Liver (tissue), 8 donors: ENCODE measurements at regions not wholly inside any gene's neighbourhood (a gene's known extent, or its start where the extent isn't known, plus 50 kb on each side); places are given as distances from the start of the nearest gene placed in this dataset.

Experiments
- DNase-seq: peaks from one replicate; pipeline ENCODE4 v3.0.0-alpha.2; 2017; ENCODE audit warnings: low spot score
- H3K27ac ChIP-seq, 2 donors: one replicate each; pipeline ENCODE4 v1.7.0; 2013; ENCODE audit warnings: inconsistent platforms in 2 of 2, low read length in 2 of 2, control low read depth in 1 of 2, low read depth in 1 of 2, mild to moderate bottlenecking in 1 of 2
- H3K27me3 ChIP-seq, 4 donors: one replicate each; pipeline versions ENCODE4 v1.6.1 to v1.7.0; 2013; ENCODE audit warnings: low read length in 3 of 4, inconsistent platforms in 1 of 4, mild to moderate bottlenecking in 1 of 4, moderate library complexity in 1 of 4; ENCODE audit not compliant: control insufficient read depth in 4 of 4, insufficient read depth in 4 of 4
- H3K36me3 ChIP-seq, 4 donors: one replicate each; pipeline versions ENCODE4 v1.6.1 to v1.7.0; 2013; ENCODE audit warnings: low read length in 3 of 4, mild to moderate bottlenecking in 3 of 4, low read depth in 1 of 4, moderate library complexity in 1 of 4; ENCODE audit not compliant: control insufficient read depth in 4 of 4, insufficient read depth in 3 of 4
- H3K4me1 ChIP-seq, 4 donors: one replicate each; pipeline versions ENCODE4 v1.6.1 to v1.7.0; 2013; ENCODE audit warnings: low read length in 3 of 4, mild to moderate bottlenecking in 3 of 4, moderate library complexity in 1 of 4; ENCODE audit not compliant: control insufficient read depth in 4 of 4, insufficient read depth in 4 of 4
- H3K4me3 ChIP-seq, 3 donors: one replicate each; pipeline versions ENCODE4 v1.6.1 to v1.7.0; 2013; ENCODE audit warnings: low read length in 3 of 3, control low read depth in 1 of 3, low read depth in 1 of 3, mild to moderate bottlenecking in 1 of 3
- H3K9ac ChIP-seq, 2 donors: one replicate each; pipeline ENCODE4 v1.7.0; 2013; ENCODE audit warnings: low read length in 2 of 2, mild to moderate bottlenecking in 2 of 2, moderate library complexity in 2 of 2, control low read depth in 1 of 2, low read depth in 1 of 2
- H3K9me3 ChIP-seq, 4 donors: one replicate each; pipeline versions ENCODE4 v1.6.1 to v1.7.0; 2013; ENCODE audit warnings: low read length in 3 of 4; ENCODE audit not compliant: control insufficient read depth in 4 of 4
- EGR1 ChIP-seq, 2 donors: IDR thresholded peaks; 2 replicates each; pipeline ENCODE4 v1.6.1; 2016 to 2018; ENCODE audit warnings: antibody characterized with exemption in 2 of 2, low read depth in 2 of 2
- FOXA1 ChIP-seq: IDR thresholded peaks from 2 replicates; pipeline ENCODE4 v1.6.1; 2016; ENCODE audit warnings: antibody characterized with exemption
- FOXA2 ChIP-seq: IDR thresholded peaks from 2 replicates; pipeline ENCODE4 v1.6.1; 2016; ENCODE audit warnings: antibody characterized with exemption
- HNF4A ChIP-seq, 2 donors: conservative IDR thresholded peaks; 2 replicates each; pipeline ENCODE4 v1.6.1; 2016; ENCODE audit warnings: antibody characterized with exemption in 2 of 2, mild to moderate bottlenecking in 2 of 2
- HNF4G ChIP-seq: IDR thresholded peaks from 2 replicates; pipeline ENCODE4 v1.6.1; 2016; ENCODE audit warnings: antibody characterized with exemption
- NR2F2 ChIP-seq: IDR thresholded peaks from 2 replicates; pipeline ENCODE4 v1.6.1; 2016; ENCODE audit warnings: antibody characterized with exemption
- RAD21 ChIP-seq, 2 donors: IDR thresholded peaks; 2 replicates each; pipeline ENCODE4 v1.6.1; 2016; ENCODE audit warnings: antibody characterized with exemption in 2 of 2, mild to moderate bottlenecking in 2 of 2
- RXRA ChIP-seq, 2 donors: IDR thresholded peaks; 2 replicates each; pipeline ENCODE4 v1.6.1; 2017 to 2018; ENCODE audit warnings: antibody characterized with exemption in 2 of 2, mild to moderate bottlenecking in 1 of 2
- SP1 ChIP-seq: IDR thresholded peaks from 2 replicates; pipeline ENCODE4 v1.6.1; 2018; ENCODE audit warnings: antibody characterized with exemption, mild to moderate bottlenecking
- TAF1 ChIP-seq: conservative IDR thresholded peaks from 2 replicates; pipeline ENCODE4 v1.6.1; 2016; ENCODE audit warnings: antibody characterized with exemption, mild to moderate bottlenecking
- YY1 ChIP-seq: IDR thresholded peaks from 2 replicates; pipeline ENCODE4 v1.6.1; 2016; ENCODE audit warnings: antibody characterized with exemption, mild to moderate bottlenecking
- WGBS: extraction: QIAGEN DNeasy Blood & Tissue Kit; methylation state at CpG from one replicate; pipeline ENCODE4 v1.1.7; 2013; 5-methylcytosine and 5-hydroxymethylcytosine counted together
- TF ChIP-seq, protein P1 (sequence below): IDR thresholded peaks from 2 replicates; pipeline ENCODE4 v1.6.1; 2016; ENCODE audit warnings: antibody characterized with exemption
- TF ChIP-seq, protein P2 (sequence below): IDR thresholded peaks from 2 replicates; pipeline ENCODE4 v1.6.1; 2016; ENCODE audit warnings: antibody characterized with exemption
- TF ChIP-seq, protein P3 (sequence below): IDR thresholded peaks from 2 replicates; pipeline ENCODE4 v1.6.1; 2016; ENCODE audit warnings: antibody characterized with exemption
- TF ChIP-seq, protein P4 (sequence below): fragments of 150-350 bp; IDR thresholded peaks from 2 replicates; pipeline ENCODE4 v1.5.1; 2017; ENCODE audit warnings: improper control_type of control experiment, low read depth, low read length; ENCODE audit not compliant: missing input control
- TF ChIP-seq, protein P5 (sequence below): IDR thresholded peaks from 2 replicates; pipeline ENCODE4 v1.6.1; 2016; ENCODE audit warnings: antibody characterized with exemption, mild to moderate bottlenecking
- donor health status: healthy.
- donor health status: healthy.
- donor health status: healthy.
- donor health status: healthy.
- donor health status: healthy.

DNA sequence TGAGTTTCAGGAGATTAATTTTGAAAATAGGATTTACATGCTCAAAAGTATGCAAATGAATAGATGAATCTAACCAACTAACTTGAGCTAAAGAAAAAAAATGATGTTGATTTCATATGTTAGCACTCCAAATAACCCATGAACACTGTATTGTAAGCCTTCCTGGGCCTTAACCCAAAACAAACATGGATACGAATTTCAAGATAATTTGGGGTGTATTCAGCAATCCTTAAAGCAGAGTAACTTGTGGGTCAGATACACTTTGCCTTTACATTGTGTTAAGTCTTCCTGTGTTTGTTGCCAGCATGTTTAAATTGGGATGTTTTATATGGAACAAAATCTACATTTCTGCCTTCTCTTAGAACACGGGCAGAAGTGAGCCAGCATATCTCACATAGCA lies 124.2 kb upstream of the WDR11 start:
- Histone ChIP-seq H3K36me3 (no peaks in the 10 kb centered on the region), H3K27me3 (peaks cover 0 to 2% (median 0%) of the 10 kb centered on the region in 4 donors), H3K9ac (no peak overlapping the region), H3K27ac (no peak overlapping the region), H3K4me1 (no peaks in the 10 kb centered on the region), H3K4me3 (no peak overlapping the region), H3K9me3 (no peaks in the 10 kb centered on the region)
- TF ChIP-seq EGR1 (IDR thresholded peaks at IDR 0.05; ENCODE audit: low read depth in 2 of 2) = no peak
- no peak for TF ChIP-seq HNF4A (conservative IDR thresholded peaks at IDR 0.05)
- TF ChIP-seq, protein P1, sequence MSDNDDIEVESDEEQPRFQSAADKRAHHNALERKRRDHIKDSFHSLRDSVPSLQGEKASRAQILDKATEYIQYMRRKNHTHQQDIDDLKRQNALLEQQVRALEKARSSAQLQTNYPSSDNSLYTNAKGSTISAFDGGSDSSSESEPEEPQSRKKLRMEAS = no peak
- no peak for TF ChIP-seq FOXA1
- TF ChIP-seq, protein P2, sequence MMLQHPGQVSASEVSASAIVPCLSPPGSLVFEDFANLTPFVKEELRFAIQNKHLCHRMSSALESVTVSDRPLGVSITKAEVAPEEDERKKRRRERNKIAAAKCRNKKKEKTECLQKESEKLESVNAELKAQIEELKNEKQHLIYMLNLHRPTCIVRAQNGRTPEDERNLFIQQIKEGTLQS = no peak
- TF ChIP-seq, protein P3, sequence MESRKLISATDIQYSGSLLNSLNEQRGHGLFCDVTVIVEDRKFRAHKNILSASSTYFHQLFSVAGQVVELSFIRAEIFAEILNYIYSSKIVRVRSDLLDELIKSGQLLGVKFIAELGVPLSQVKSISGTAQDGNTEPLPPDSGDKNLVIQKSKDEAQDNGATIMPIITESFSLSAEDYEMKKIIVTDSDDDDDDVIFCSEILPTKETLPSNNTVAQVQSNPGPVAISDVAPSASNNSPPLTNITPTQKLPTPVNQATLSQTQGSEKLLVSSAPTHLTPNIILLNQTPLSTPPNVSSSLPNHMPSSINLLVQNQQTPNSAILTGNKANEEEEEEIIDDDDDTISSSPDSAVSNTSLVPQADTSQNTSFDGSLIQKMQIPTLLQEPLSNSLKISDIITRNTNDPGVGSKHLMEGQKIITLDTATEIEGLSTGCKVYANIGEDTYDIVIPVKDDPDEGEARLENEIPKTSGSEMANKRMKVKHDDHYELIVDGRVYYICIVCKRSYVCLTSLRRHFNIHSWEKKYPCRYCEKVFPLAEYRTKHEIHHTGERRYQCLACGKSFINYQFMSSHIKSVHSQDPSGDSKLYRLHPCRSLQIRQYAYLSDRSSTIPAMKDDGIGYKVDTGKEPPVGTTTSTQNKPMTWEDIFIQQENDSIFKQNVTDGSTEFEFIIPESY = no peak
- TF ChIP-seq NR2F2 = no peak
- no peak for TF ChIP-seq FOXA2
- TF ChIP-seq SP1 = no peak
- TF ChIP-seq RAD21 (IDR thresholded peaks at IDR 0.05) = no peak
- 50% methylated on average over 2 of the region's 2 CpGs for WGBS
- DNase-seq = no peak

DNA sequence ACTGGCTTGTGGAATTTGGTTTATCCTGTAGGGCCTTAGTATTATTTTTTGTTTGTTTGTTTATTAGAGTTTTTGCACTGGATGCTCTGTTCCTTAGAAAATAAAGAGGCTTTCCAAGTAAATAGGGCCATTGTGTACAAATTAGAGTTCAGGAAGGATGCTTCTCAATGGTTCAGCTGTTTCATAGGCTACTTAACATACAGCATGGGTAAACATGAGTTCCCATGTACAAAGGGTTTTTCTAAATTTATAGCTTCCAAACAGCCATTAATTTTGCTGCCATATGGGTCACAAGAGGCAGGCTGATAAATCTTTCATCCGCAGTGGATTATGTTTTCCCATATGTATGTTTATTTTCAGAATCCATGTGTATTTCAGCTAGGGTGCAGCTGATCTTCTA lies 121.6 kb upstream of the WDR11 start:
- Histone ChIP-seq H3K27me3 (peaks cover 0 to 2% (median 0%) of the 10 kb centered on the region in 4 donors), H3K36me3 (no peaks in the 10 kb centered on the region), H3K9ac (no peak overlapping the region), H3K4me1 (no peaks in the 10 kb centered on the region), H3K9me3 (no peaks in the 10 kb centered on the region), H3K27ac (no peak overlapping the region), H3K4me3 (no peak overlapping the region)
- 88% methylated on average over 1 of the region's 1 CpG for WGBS
- no peak for DNase-seq
- TF ChIP-seq, protein P4, sequence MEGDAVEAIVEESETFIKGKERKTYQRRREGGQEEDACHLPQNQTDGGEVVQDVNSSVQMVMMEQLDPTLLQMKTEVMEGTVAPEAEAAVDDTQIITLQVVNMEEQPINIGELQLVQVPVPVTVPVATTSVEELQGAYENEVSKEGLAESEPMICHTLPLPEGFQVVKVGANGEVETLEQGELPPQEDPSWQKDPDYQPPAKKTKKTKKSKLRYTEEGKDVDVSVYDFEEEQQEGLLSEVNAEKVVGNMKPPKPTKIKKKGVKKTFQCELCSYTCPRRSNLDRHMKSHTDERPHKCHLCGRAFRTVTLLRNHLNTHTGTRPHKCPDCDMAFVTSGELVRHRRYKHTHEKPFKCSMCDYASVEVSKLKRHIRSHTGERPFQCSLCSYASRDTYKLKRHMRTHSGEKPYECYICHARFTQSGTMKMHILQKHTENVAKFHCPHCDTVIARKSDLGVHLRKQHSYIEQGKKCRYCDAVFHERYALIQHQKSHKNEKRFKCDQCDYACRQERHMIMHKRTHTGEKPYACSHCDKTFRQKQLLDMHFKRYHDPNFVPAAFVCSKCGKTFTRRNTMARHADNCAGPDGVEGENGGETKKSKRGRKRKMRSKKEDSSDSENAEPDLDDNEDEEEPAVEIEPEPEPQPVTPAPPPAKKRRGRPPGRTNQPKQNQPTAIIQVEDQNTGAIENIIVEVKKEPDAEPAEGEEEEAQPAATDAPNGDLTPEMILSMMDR = no peak

DNA sequence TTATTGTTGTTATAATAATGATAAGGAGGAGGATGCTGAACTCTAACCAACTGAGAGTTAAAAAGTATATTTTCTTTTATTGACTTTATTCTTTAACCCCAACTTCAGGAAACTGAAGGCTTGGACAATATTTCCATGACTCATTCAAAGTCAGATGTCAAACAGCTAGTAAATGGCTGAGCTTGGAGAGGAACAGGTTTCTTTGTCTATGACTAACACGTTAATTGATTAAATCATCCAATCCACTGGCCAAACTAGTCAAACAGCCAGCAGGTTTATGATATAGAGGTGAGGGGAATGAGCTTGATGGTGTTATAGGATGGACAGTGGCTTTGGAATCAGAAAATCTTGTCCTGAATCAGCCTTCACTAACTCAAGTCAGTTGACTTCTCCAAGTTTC lies 119.1 kb upstream of the WDR11 start:
- H3K4me1 ChIP-seq = no peaks in the 10 kb centered on the region
- no peak overlapping the region for H3K27ac ChIP-seq
- peaks cover 0 to 2% (median 0%) of the 10 kb centered on the region in 4 donors for H3K27me3 ChIP-seq
- H3K4me3 ChIP-seq = no peak overlapping the region
- 78% methylated on average over 1 of the region's 1 CpG for WGBS
- no peak overlapping the region for H3K9ac ChIP-seq
- TF ChIP-seq RAD21 (IDR thresholded peaks at IDR 0.05) (no peak), HNF4A (conservative IDR thresholded peaks at IDR 0.05) (no peak), EGR1 (IDR thresholded peaks at IDR 0.05; ENCODE audit: low read depth in 2 of 2) (no peak), YY1 (no peak), FOXA1 (no peak), SP1 (no peak), FOXA2 (no peak), RXRA (IDR thresholded peaks at IDR 0.05) (no peak), HNF4G (no peak), TAF1 (no peak)
- TF ChIP-seq, protein P5, sequence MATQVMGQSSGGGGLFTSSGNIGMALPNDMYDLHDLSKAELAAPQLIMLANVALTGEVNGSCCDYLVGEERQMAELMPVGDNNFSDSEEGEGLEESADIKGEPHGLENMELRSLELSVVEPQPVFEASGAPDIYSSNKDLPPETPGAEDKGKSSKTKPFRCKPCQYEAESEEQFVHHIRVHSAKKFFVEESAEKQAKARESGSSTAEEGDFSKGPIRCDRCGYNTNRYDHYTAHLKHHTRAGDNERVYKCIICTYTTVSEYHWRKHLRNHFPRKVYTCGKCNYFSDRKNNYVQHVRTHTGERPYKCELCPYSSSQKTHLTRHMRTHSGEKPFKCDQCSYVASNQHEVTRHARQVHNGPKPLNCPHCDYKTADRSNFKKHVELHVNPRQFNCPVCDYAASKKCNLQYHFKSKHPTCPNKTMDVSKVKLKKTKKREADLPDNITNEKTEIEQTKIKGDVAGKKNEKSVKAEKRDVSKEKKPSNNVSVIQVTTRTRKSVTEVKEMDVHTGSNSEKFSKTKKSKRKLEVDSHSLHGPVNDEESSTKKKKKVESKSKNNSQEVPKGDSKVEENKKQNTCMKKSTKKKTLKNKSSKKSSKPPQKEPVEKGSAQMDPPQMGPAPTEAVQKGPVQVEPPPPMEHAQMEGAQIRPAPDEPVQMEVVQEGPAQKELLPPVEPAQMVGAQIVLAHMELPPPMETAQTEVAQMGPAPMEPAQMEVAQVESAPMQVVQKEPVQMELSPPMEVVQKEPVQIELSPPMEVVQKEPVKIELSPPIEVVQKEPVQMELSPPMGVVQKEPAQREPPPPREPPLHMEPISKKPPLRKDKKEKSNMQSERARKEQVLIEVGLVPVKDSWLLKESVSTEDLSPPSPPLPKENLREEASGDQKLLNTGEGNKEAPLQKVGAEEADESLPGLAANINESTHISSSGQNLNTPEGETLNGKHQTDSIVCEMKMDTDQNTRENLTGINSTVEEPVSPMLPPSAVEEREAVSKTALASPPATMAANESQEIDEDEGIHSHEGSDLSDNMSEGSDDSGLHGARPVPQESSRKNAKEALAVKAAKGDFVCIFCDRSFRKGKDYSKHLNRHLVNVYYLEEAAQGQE = no peak
- TF ChIP-seq, protein P2 = no peak
- TF ChIP-seq, protein P3 = no peak
- TF ChIP-seq, protein P1 = no peak
- DNase-seq = no peak
- no peaks in the 10 kb centered on the region for H3K9me3 ChIP-seq
- H3K36me3 ChIP-seq = no peaks in the 10 kb centered on the region
